ENCODE measurements at regions not wholly inside any gene's neighbourhood (a gene's known extent, or its start where the extent isn't known, plus 50 kb on each side); places are given as distances from the start of the nearest gene placed in this dataset.
"Not testable (repeated sequence)": the region's sequence is repeated elsewhere in the genome, so short reads cannot be mapped to it uniquely, and the experiment has no call there.

- no peak for DNase-seq
These were observed 94.1 kb upstream of the KLF6 start for GRCh38 chr10:3879073-3879472.

GRCh38 chr10:3877211-3878000 lies 92.4 kb upstream of the KLF6 start:
- peak in 1 of 2 experiments; percentile 12 for DNase-seq

GRCh38 chr10:3876350-3876962 lies 91.4 kb upstream of the KLF6 start:
- DNase-seq: no peak

GRCh38 chr10:3875842-3876235 lies 90.8 kb upstream of the KLF6 start:
- no peak for DNase-seq

- DNase-seq: no peak
These were observed 90.2 kb upstream of the KLF6 start for GRCh38 chr10:3874990-3875841.

GRCh38 chr10:3874610-3874989 lies 89.6 kb upstream of the KLF6 start:
- not testable (repeated sequence) for DNase-seq

DNA sequence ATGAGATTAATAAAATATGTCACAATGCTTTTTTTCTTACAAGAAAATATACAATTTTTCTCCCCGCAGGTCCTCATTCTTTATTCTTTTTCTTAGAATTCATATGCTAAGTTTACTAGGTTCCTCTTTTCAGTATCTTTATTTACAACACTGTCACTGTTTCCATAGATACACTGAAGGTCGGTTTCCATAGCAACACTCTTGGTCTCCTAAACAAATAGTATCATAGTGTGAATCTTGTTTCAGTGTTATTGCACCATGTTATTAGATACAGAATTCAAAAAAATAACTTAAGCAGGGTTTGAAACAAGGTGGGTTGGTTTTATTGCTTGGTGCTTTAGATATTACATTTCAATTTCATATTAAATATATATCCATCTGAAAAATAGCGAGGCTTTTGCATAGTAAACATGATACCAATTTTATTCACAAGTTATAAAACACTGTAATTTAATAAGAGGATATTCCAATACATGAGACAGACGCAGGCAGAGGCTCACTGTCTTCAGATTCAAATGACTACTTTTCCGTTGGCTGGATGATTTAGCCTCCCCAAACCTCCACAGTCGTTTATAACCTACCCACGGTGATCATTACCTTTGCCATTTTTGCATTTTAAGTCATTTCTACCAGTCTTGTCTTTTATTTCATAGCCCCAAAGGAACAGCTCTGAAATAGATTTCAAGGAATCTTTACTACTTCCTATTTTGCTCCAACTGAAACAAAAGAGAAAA lies 88.9 kb upstream of the KLF6 start:
- no peak for DNase-seq

DNA sequence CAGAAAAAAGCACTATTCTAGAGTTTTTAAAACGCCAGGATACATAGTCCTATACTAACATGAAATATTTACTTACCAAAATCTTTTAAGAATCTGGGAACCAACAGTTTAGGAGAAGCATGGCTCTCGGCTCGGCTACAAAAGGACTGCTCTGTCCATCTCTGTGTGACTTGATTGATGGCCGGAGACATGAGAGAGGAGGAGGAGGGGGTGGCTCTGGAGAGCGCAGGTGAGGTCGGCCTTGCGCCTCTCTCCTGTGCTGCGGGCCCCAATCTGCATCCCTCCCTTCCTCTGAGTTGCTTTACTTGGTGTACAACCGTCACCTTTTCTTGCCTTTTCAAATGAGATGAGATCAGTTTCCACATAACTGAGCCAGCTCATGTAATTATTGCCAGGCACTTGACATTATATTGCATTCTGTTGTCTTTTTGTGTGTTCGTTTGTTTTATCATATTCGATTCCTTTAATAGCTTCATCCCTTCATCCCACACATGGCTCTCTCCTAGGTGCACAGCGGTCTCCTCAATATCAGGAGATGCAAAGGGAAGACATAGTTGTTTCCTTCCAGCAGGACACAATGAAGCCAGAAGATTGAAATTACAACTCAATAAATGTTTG lies 87.8 kb upstream of the KLF6 start:
- no peak for DNase-seq

- DNase-seq: peak in 1 of 2 experiments; percentile 20
These were observed 86.5 kb upstream of the KLF6 start for GRCh38 chr10:3871424-3871996.

GRCh38 chr10:3869036-3869435 lies 84.0 kb upstream of the KLF6 start:
- no peak for DNase-seq

DNA sequence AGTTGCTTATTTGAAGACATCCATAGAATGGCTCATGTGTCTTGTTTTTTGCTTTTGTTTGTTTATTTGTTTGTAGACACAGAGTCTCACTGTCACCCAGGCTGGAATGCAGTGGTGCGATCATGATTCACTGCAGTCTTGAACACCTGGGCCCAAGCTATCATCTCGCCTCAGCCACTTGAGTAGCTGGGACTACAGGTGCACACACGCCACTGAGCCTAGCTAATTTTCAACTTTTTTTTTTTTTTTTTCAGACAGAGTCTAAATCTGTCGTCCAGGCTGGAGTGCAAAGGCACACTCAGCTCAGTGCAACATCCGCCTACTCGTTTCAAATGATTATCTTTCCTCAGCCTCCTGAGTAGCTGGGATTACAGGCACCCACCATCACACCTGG lies 83.3 kb upstream of the KLF6 start:
- no peak for DNase-seq

GRCh38 chr10:3867454-3868270 lies 82.7 kb upstream of the KLF6 start:
- DNase-seq: peak in 1 of 2 experiments; percentile 51

- DNase-seq: no peak
These were observed 81.3 kb upstream of the KLF6 start for GRCh38 chr10:3866332-3866731.

DNA sequence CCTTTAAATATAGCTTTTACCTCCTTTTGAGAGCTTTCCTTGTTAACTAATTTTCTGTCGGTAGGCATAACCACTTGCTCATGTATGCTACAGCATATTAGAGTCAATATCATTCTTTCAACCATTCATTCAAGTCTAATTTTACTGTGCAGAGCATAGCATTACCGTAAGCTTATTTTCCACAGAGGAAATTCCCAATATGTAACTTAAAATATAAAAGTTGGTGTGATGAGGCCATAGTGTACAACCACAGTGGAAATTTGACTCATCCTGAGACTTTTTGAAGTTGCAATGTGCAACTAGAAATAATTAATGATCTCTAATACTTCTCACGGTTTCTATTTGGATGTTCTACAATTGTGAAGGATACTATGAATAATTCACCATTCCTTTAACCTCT lies 80.6 kb upstream of the KLF6 start:
- DNase-seq: no peak

GRCh38 chr10:3861795-3862194 lies 76.8 kb upstream of the KLF6 start:
- DNase-seq: no peak

DNA sequence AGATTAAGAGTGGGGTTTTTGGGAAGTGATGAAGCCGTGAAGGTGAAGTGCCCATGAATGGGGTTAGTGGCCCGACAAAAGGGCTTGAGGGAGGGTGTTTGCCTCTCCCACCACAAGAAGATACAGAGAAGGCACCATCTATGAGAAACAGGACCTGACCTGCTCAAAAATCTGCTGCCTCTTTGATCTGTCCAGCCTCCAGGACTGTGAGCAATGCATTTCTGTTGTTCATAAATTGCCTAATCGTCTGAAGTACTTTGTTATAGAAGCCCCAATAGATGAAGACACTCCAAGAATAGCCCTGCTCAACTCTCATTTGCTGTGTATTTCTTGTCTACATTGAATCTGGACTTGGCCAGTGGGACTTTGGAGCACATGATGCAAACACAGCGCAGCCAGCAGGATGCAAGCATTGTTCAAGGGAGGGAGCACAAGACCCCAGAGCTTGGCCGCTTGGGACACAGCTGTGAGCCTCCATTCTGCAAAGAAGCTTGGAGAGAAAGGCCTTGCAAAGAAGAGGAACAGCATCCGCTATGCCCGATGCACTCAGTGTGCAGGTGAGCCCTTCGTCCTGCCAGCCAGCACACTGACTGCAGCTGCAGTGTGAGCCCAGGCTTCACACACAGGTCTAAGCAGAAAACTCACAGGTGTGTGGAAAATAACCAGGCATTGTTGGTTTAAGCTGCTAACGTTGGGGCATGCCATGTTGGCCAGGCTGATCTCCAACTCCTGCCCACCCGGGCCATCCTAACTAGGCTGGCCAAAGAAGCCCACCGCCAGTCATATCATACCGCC lies 73.2 kb upstream of the KLF6 start:
- DNase-seq: peak in 1 of 2 experiments; percentile 14

DNA sequence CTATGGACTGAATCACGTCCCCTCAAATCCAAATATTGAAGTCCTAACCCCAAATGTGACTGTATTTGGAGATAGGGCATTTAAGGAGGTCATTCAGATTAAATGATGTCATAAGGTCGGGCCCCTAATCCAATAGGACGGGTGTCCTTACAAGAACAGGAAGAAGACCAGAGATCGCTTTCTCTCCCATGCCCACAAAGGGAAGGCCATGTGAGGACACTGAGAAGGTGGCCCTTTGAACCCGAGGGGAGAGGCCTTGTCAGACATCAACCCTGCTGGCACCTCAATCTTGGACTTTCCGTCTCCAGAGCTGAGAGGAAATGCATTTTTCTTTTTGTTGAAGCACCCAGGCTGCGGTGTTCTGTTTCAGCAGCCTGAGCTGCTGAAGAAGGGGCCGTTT lies 72.3 kb upstream of the KLF6 start:
- no peak for DNase-seq

GRCh38 chr10:3856593-3856992 lies 71.6 kb upstream of the KLF6 start:
- no peak for DNase-seq

DNA sequence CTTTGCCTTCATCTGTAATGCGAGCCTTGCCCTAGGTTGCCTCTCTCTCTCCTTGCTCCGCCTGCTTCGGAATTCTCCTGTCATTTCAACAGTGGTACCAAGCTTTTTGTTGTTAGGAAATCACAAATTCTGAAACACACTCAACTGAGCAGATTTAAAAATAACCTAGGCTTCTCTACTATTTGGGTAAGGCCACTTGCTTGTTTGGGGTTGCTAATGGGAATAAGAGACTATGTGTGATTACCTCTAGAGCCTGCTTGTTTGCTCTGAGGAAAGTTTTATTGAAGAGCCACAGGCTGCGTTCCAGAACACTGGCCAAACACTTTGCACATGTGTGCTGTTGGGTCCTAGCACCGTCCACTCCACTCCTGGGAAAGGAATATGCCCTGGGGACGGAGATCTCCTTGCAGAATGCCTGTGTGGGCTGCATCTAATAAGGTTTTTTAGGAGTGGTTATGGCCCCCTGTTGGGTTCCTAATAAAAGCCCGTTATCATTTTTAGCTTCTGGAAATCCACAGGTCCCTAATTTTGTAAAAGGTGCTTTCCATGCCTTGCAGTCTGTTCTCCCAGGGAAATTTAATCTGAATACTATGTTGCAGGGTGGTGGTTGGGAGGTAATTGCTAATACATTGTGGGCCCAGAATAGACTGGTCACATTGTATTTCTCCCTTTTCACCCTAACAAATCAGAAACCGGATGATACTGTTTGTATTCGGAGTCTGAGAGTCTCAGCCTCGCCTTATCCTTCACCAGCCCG lies 68.7 kb upstream of the KLF6 start:
- peak in 1 of 2 experiments; percentile 15 for DNase-seq

DNA sequence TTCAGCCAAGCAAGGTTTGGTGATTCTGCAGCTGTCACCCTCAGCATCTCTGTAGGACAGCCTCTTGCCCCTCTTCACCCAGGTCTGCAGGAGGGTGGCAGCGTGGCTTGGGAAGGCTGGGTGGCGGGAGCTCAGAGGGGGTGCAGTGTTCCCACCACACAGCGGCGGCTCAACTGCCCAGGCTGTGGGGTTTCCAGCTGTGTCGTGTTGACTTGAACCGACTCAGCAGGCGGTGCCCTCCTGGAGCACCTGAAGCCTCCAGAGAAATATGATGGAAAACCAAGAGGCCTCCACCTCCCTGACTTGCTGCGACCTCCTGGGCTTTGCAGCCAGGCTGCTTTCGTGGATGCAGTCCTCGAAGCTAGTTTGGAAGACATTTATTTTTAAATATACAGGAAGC lies 68.0 kb upstream of the KLF6 start:
- DNase-seq: peak in 1 of 2 experiments; percentile 22
